ENCODE measurements at regions not wholly inside any gene's neighbourhood (a gene's known extent, or its start where the extent isn't known, plus 50 kb on each side); places are given as distances from the start of the nearest gene placed in this dataset.

GRCh38 chr4:53646795-53647194, 55.5 kb upstream of the LNX1 start:
- Mint-ChIP-seq H3K4me1 (ENCODE audit: low read depth in 2 of 2) (no peaks in the 10 kb centered on the region), H3K27ac (no peak overlapping the region), H3K36me3 (no peaks in the 10 kb centered on the region), H3K4me3 (no peak overlapping the region), H3K9me3 (no peaks in the 10 kb centered on the region), H3K27me3 (peaks cover 2 to 8% of the 10 kb centered on the region in 2 donors)
- no peak for ATAC-seq
- no peak for DNase-seq (ENCODE audit: low spot score)

GRCh38 chr4:53645108-53645507, 53.8 kb upstream of the LNX1 start:
- Mint-ChIP-seq H3K4me1 (ENCODE audit: low read depth in 2 of 2) (no peaks in the 10 kb centered on the region), H3K27me3 (peaks cover 2 to 13% of the 10 kb centered on the region in 2 donors), H3K36me3 (no peaks in the 10 kb centered on the region), H3K9me3 (no peaks in the 10 kb centered on the region), H3K4me3 (no peak overlapping the region), H3K27ac (no peak overlapping the region)
- DNase-seq (ENCODE audit: low spot score) (no peak), ATAC-seq (no peak)

GRCh38 chr4:53644607-53645006, 53.3 kb upstream of the LNX1 start:
- DNase-seq (ENCODE audit: low spot score) (no peak), ATAC-seq (peak in 1 of 2 donors; percentile 54)
- Mint-ChIP-seq H3K27me3 (peaks cover 2 to 8% of the 10 kb centered on the region in 2 donors), H3K4me3 (no peak overlapping the region), H3K9me3 (no peaks in the 10 kb centered on the region), H3K36me3 (no peaks in the 10 kb centered on the region), H3K4me1 (ENCODE audit: low read depth in 2 of 2) (no peaks in the 10 kb centered on the region), H3K27ac (no peak overlapping the region)
